Right ventricle myocardium inferior (tissue), 1 donor: ENCODE measurements at regions not wholly inside any gene's neighbourhood (a gene's known extent, or its start where the extent isn't known, plus 50 kb on each side); places are given as distances from the start of the nearest gene placed in this dataset.

Experiments used
- ATAC-seq: fragments of 200-7000 bp; cut with Tn5 transposase; one replicate; pipeline ENCODE4 v1.9.1; 2020; ENCODE audit warnings: mild to moderate bottlenecking, moderate library complexity
- DNase-seq: peaks from one replicate; pipeline ENCODE4 v3.0.0; 2021; ENCODE audit errors: missing footprints
- intact Hi-C: fragments of 100-400 bp; cut with DNase I; formaldehyde crosslinking; loops from one replicate; pipeline ENCODE4 v1.11.0; 2022
- donor health status: DM: no; HTN: yes; CAD: no; lungs with severe emphysema.

DNA sequence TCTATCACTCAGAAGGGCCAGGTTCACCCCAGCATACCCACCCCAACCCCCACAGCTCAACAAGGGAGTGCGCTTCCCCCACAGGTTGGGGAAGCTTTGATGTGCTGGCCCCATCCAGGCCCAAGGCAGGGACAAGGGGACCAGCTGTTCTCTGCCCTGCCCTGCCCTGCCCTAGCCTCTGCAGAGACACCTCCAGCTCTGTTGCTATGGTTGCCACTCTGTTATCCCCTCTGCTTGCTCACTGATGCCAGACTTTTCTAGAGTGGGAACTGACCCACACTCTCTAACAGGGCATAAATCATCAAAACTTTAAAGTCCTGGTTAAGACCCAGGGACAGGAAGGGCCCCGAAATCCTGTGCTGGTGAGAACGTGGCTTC lies 50.4 kb upstream of the ENPP7 start:
- no peak for DNase-seq
- intact Hi-C loops, result no loop called here
- ATAC-seq, result no peak

DNA sequence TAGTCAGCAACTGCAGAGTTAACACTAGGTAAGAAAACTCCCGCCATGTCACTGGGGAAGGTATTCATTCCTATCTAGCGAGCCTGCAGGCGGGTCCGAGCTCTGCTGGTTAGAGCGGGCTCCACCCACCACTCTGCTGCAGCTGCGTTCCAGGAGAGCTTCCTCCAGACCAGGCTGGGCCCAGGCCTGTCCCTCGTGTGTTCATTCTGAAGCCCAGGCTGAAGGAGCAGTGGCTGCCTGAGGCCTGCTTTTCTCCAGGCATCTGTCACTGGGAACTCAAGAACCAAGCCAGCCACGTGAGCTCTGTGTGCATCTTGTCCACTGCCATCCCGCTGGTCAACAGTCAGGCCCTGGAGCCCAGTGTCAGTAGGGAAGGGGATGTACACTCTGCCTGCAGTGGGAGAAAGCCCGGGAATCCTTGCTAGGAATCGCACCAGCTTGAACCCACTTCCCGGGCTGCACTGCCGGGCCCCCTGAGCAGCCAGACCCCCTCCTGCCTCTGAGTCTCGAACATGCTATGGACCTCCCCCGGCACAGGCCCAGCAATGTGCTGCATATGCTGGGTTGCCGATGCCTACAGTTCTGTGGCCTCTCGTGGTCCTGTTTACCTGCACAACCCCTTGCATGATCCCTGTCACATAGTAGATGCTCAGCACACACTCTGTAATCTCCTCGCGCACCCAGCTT lies 51.0 kb upstream of the ENPP7 start:
- ATAC-seq (no peak), DNase-seq (no peak)
- intact Hi-C loops, result no loop called here

DNA sequence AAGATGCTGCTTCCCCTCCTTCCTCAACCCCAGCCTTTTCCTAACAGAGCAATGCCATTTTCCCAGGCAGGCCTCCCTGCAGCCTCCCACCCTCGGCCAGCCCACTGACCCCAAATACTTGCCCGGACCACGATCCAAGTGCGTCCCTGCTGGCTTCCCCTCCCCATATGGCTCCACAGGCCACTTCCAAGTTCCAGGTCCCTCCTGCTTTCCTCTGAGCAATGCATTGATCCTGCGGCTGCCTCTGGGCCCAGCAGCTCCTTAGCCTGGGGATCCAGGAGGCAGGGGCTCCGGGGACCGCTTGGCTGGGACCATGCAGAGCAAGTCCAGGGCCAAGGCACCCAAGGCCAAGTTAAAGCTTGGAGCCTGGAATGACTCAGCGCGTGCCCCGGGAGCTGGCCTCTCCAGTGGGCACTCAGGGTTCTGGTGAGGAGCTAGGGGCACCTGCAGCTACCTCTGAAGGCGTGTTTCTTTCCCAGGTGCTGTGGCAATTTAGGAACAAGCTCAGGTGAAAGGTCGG lies 51.9 kb upstream of the ENPP7 start:
- DNase-seq, result no peak
- intact Hi-C loops, result no loop called here
- no peak for ATAC-seq

DNA sequence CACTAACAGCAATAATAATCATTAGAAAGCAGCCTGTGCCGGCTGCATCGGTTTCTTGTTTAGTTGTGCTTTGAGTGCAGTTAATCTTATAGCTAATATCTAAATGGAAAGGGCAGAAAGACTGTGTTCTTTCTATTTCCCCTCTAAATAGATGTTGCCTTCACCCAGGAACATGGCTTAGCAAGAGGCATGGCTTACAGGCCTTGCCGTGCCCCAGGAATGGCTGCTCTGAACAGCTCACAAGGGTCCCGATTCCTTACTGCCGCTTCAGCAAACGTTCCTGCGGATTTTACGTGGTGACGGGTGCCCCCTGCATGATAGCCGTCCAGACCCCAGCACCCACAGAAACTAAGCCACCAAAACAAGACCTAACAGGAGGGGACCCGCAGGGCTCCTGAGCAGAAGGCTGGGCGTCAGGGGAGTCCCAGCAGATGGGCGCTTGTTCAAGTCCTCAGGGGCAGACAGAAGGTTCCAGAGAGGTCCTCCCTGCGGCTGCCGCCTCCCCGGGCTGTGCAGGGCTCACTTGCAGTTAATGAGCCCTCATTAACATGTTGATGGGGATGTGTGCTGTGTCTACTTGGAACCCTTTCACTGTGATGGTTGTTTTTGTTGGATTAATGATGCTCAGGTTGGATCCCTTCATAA lies 52.5 kb upstream of the ENPP7 start:
- intact Hi-C loops, result no loop called here
- ATAC-seq, result no peak
- DNase-seq, result no peak

DNA sequence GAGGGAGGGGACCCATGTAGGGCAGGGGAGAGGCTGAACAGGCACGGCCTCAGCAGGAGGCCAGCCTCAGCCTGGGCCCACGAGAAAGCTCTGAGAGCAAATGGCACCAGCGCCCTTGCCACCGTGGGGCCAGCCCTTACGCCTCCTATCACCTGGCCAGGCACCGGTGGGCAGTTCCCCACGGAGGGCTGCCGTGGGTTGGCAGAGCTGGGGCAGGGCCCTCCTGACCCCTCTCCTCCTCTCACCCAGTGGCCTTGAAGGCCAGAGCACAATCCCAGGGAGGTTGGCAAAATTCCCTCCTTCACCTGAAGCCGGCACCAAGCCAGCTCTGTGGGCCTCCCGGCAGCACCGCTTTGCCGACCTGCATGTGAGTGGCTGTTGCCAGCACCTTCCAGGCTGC lies 53.1 kb upstream of the ENPP7 start:
- intact Hi-C loops, result no loop called here
- no peak for ATAC-seq

DNA sequence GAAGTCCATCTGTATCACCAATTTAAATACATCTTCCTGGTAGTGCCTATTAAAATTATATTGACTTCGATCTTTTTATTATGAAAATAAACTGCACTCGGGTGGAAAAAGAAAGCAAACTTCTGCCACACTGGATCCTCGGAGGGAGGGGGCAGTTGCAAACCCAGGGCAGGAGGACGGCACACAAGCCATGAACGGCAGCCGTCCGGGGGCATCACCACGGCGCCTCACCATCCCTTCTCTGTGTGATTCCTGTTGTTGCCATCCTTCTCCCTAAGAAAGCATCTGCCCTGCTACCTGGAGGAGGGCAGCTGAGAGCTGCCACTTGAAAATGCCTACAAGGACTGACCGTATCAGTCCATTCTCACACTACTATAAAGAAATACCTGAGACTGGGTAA lies 53.9 kb upstream of the ENPP7 start:
- intact Hi-C loops, result no loop called here
- DNase-seq, result no peak
- ATAC-seq, result no peak

More for the DNA sequence above, 53.1 kb upstream of the ENPP7 start:
- no peak for DNase-seq

DNA sequence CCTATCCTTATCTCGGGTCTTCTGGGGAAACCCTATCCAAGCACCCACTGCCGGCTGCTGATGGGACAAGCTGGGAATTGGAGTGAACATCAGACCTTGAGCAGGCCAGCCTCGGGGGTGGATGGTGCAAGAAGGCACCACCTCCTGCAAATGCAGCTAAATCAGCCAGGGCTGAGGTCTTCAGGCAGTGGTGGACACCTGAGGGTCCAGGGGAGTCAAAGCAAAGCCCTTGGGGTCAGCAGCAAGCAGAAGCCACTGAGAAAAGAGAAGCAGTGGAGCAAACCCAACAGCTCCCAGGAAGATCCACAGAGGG lies 55.4 kb upstream of the ENPP7 start:
- no peak for ATAC-seq
- DNase-seq, result no peak
- intact Hi-C loops, result no loop called here

DNA sequence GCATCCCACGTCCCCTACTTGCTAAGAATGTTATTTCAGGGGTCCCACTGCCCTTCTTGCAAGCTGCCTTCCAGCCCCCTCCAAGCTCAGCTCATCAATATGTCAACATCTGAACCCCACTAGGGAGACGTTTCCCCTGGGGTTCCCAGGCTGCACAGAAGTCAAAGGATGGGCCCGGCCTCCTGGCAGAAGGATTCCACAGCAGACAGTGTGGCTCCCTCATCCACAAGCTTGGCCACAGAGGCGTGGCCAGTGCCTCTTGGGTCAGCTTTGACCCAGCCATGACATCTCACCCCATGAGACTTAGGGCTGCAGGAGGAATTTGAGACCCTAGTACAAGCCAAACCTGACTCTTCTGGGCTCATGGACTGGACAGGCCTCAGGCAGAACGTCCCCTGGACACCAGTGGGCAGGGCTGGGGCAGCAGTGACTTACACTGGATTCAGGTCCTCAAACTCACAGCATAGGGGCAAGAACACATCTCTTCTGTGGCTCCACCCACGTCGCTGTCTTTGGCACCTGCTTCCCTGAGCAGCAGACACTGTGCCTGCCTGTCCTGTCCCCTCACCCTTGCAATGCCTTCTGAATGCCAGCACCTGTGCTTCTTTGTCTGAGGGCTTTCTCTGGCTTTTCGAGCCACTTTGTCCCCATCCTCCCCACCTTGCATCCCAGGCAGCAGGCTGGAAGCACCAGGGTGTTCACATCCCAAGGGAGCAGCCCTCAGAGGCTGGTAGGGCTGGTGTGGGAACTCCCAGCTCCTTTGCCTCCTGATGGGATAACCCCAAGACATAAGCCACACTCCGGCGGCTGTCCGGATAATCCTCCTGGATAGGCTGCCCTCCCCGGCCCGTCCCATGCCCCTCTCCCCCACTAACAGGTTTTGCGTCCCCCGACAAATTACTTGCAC lies 56.0 kb upstream of the ENPP7 start:
- DNase-seq (no peak), ATAC-seq (no peak)
- intact Hi-C loops, result no loop called here

DNA sequence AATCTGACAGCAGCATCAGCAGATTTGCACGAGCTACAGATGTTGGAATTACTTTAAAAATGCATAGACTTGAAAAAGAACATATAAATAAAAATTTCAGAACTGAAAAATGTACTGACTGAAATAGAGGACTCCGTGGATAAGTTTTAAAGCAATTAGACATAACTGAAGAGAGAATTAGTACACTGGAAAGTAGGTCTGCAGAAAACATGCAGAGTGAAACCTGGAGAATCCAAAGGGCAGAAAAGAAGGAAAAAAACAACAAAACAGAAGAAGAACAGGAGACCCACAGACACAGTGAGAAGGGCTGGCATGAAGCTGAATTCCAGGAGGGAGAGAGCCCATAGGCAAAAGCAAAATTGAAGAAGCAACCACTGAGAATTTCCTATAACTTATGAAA lies 57.2 kb upstream of the ENPP7 start:
- intact Hi-C loops, result no loop called here
- no peak for ATAC-seq

DNA sequence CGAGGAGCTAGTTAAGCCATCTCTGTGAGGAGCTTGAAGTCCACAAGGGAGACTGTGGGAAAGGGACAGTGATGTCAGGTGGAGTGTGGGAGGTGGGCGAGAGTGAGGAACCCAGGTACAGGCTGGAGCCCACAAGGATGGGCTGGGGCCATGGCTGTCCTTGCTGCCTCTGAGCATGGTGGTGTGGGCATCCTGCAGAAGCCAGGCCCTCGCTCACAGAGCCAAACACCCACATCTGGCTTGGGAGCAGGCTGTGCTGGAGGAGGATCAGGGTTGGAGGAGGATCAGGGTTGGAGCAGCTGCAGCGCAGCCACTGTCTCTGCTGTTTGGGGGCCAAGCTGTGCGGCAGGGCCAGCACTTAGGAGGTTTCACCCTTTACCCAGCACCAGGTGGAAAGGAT lies 58.2 kb upstream of the ENPP7 start:
- no peak for DNase-seq
- no peak for ATAC-seq
- intact Hi-C loops, result no loop called here

More for the DNA sequence above, 57.2 kb upstream of the ENPP7 start:
- DNase-seq, result no peak

DNA sequence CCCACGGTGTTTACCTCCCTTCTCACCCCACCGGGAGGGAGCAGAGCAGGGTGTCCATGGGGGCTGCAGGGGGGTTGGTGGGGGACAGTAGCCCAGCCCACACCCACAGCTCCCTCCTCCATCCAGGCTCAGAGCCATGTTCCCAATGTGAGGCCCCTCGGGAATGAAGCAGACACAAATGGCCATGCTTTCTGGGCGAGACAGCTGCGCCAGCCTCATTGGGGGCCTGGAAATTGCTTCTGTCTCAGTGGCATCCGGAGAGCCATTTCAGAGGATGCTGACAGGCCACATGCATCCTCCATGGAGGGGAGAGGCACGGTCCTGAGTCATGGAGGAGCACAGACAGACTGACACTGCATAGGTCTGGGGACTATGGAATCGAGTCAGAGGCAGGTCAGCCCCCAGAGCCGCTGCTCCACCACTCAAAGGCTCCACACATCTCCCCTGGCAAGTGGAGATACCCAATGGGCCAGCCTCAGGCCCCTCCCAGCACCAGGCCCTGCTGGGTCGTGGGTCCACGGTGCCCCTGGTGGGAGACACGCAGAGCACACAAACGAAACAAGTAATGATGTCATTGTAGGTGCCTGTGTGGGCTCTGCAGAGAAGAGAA lies 59.6 kb upstream of the ENPP7 start:
- DNase-seq, result no peak

DNA sequence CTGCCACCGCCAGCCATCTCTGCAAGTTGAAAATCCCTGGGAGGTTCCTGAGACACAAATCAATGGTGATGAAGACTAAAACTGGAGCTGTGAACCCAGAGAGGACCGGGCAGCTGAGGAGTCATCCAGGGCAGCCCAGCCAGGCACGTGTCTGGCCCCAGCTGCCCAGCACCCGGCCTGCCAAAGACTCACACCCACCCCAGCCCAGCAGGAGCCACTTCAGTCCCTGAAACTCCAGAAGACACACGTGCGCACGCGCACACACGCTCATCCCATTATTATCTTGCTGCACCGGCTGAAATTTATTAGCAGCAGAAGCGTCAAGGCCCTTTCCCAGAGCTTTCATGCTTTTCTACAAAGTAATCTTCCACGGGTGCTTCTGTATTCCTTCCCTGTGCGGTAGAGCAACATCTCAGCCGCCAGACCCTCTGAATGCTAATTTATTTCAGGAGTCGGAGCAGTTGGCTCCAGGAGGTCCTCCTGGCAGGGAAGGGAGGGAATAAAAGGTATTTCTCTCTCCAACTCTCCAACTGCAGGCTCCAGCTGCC lies 59.8 kb upstream of the RBFOX3 start:
- intact Hi-C loops, result no loop called here
- DNase-seq (no peak), ATAC-seq (no peak)

More for the DNA sequence above, 59.6 kb upstream of the ENPP7 start:
- ATAC-seq, result no peak
- intact Hi-C loops, result no loop called here

DNA sequence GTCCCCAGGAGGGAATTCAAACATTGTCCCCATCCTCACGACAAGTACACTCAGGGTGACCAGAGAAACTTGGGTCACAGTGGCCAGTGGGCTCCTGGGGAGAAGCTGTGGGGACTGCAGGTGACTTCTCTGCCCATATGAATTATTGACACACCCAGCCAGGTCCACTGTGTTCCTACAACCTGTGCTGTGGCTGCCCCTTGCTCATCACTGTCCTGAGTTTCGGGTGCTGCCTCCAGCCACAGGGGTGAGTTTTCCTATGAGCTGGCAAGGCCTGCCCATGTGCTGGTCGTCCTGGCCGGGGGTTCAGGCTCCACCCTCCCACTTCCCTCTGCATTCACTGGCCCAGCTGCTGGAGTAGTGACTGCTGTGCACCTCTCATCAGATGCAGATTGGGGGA lies 59.0 kb upstream of the RBFOX3 start:
- intact Hi-C loops, result no loop called here
- DNase-seq, result no peak
- ATAC-seq, result no peak

DNA sequence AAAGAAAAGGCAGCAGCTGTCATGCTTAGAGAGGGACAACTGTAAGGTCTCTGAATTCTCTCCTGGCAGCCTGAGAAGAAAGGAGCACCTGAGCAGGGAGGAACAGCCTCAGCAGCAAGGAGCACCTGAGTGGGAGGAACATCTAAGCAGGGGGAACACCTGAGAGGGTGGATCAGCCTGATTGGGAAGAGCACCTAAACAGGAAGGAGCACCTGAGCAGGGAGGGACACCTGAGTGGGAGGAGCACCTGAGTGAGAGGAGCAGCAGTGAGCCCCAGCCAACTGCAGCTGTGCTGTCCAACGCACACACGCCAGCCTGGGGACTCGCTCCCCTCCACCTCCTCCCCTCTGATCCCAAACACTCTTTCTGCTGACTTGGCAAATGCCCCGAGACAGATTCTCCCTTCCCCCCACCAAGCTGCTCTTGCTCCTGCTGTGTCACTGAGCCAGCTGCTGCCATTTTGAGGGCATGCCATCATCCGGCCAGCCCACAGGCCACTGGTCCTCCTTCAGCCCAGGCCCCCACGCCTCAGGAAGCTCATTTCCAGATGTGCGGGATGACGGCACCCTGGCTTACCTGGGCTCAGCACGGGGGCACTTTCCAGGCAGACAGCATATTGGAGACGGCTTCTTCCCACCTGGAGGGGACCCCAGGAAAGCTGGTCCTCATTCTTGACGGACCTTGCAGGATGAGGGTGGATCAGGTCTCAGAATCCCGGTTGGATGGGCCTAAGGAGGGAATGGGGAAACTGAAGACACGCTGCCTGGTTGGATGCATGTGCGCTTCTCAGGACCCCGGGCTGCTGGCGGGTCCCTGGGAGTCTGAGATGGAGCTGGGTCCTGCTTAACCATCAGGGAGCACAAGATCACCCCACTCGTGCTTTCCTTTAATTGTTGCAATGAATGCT lies 57.7 kb upstream of the RBFOX3 start:
- DNase-seq, result no peak
- intact Hi-C loops, result no loop called here
- ATAC-seq, result no peak

DNA sequence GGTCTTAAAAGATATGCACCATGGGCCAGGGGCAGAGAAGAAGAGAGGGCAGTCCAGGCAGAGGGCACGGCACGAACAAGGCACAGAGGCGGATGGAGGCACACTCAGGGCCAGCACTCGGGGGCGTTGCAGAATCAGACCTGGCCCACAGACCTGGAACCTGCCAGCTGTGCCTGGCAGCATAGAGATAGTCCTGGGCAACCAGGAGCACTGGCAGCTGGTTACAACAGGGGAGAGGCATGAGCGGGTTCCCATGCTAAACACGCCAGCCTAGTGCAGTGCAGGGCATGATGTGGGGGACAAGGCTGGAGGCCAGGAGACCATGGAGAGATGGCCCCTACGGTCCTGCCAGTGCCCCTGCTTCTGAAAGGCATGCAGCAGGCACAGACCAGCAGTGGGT lies 56.9 kb upstream of the RBFOX3 start:
- no peak for DNase-seq
- intact Hi-C loops, result no loop called here
- no peak for ATAC-seq

DNA sequence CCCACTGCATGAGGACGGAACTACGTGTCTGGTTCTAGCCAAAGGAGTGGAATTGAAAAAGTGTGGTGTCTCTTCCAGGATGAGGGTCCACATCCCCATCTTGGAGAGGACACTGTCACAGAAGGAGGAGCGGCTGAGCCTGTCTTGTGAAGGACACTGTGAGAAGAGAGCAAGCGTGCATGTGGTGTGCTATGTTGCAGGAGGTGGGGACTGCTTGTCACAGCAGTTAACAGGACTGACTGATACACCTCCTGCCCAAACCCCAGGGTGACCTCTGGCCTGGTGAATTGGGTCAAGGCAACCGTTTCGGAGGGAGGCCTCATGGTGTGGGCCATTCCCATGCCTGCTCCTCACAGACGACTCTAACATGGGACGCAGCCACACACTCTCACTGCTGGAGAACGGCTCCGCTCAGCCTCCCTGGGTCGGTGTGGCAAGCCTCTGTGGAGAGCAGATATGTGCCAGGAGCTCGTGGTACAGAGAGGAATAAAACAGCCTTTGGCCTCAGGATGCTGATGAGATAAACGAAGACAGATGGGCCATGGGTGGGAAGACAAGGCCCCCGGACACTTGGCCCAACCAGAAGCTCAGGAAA lies 56.4 kb upstream of the RBFOX3 start:
- intact Hi-C loops, result no loop called here
- no peak for DNase-seq
- no peak for ATAC-seq

DNA sequence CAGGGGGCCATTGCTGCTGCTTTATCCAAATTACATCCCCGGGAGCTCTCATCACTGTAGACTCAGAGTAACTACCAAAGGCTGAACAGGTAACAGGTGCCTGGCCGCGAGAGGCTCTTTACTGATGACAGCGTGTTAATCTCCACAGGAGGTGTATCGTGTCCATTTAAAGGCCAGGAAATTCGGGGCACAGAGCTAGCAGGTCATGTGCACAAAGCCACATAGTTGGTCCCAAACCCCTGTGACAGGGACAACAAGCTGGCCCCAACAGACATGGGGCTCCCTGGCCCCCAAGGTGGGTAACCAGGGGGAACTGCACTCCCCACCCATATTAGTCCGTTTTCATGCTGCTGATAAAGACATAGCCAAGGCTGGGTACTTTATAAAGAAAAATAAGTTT lies 55.3 kb upstream of the RBFOX3 start:
- no peak for ATAC-seq
- DNase-seq, result no peak
- intact Hi-C loops, result no loop called here
